PC-9 (cell line): ENCODE measurements at regions not wholly inside any gene's neighbourhood (a gene's known extent, or its start where the extent isn't known, plus 50 kb on each side); places are given as distances from the start of the nearest gene placed in this dataset.

Experiments used
- BruUV-seq: library from RNA; stranded (reverse); fragments of 400-500 nt; replicated peaks from 2 replicates; lab custom pipeline; 2021; lab: Mats Ljungman, UMichigan
- CTCF ChIA-PET: fragments of 300-600 bp; sonication (Branson Sonifier 250); formaldehyde crosslinking; loops from one replicate; lab custom pipeline; 2022; ENCODE audit warnings: antibody characterized with exemption; lab: Charles Lee
- POLR2A ChIA-PET: fragments of 300-600 bp; sonication (Branson Sonifier 250); formaldehyde crosslinking; loops from one replicate; lab custom pipeline; 2022; ENCODE audit warnings: antibody characterized with exemption; ENCODE audit not compliant: unreplicated experiment; lab: Charles Lee
- DNase-seq, 2 experiments: peaks; one replicate each; pipeline versions ENCODE4 v3.0.0 to v3.0.0-alpha.2; 2015 to 2022; ENCODE audit warnings: mixed read lengths in 1 of 2
- H2AFZ ChIP-seq: fragments of 200-600 bp; sonication (generic); 2 replicates; pipeline ENCODE4 v1.8.1; 2017; ENCODE audit warnings: antibody characterized with exemption
- H3F3A ChIP-seq: fragments of 200-600 bp; sonication (generic); 2 replicates; pipeline ENCODE4 v1.8.1; 2017; ENCODE audit warnings: antibody characterized with exemption, mild to moderate bottlenecking, low read depth; ENCODE audit not compliant: insufficient read depth
- H3K27ac ChIP-seq: fragments of 200-600 bp; sonication (generic); 2 replicates; pipeline ENCODE4 v1.6.1; 2016; ENCODE audit warnings: mixed run types
- H3K27me3 ChIP-seq: fragments of 200-600 bp; sonication (generic); 2 replicates; pipeline ENCODE4 v1.6.1; 2016; ENCODE audit warnings: low read depth, mixed run types; ENCODE audit not compliant: insufficient read depth
- H3K36me3 ChIP-seq: fragments of 200-600 bp; sonication (generic); 2 replicates; pipeline ENCODE4 v1.6.1; 2016; ENCODE audit warnings: low read depth, mixed run types
- H3K4me1 ChIP-seq: fragments of 200-600 bp; sonication (generic); replicated peaks from 2 replicates; pipeline ENCODE4 v1.6.1; 2016; ENCODE audit warnings: mixed run types; ENCODE audit not compliant: insufficient read depth
- H3K4me2 ChIP-seq: fragments of 200-600 bp; sonication (generic); 2 replicates; pipeline ENCODE4 v1.6.1; 2017; ENCODE audit warnings: mixed run types
- H3K4me3 ChIP-seq: fragments of 200-600 bp; sonication (generic); 2 replicates; pipeline ENCODE4 v1.6.1; 2016; ENCODE audit warnings: mixed run types
- H3K79me2 ChIP-seq: fragments of 200-600 bp; sonication (generic); 2 replicates; pipeline ENCODE4 v1.6.1; 2017; ENCODE audit warnings: low read depth, mixed run types
- H3K9me2 ChIP-seq: fragments of 200-600 bp; sonication (generic); 2 replicates; pipeline ENCODE4 v1.8.1; 2017; ENCODE audit warnings: mild to moderate bottlenecking; ENCODE audit not compliant: insufficient read depth
- H3K9me3 ChIP-seq: fragments of 200-600 bp; sonication (generic); 2 replicates; pipeline ENCODE4 v1.8.1; 2016; ENCODE audit warnings: low read depth; ENCODE audit not compliant: insufficient read depth
- H4K20me1 ChIP-seq: fragments of 200-600 bp; sonication (generic); 2 replicates; pipeline ENCODE4 v1.8.1; 2017; ENCODE audit not compliant: insufficient read depth
- CTCF ChIP-seq: fragments of 200-600 bp; sonication (generic); conservative IDR thresholded peaks from 2 replicates; pipeline ENCODE4 v1.6.1; 2017; ENCODE audit warnings: mixed run types, antibody characterized with exemption, mild to moderate bottlenecking, moderate library complexity
- EZH2 ChIP-seq: fragments of 200-600 bp; sonication (generic); IDR thresholded peaks from 2 replicates; pipeline ENCODE4 v1.8.0; 2017; ENCODE audit warnings: antibody characterized with exemption, low read depth
- intact Hi-C: fragments of 100-400 bp; cut with micrococcal nuclease; formaldehyde crosslinking; loops from one replicate; pipeline ENCODE4 v1.10.0; 2022; ENCODE audit not compliant: unreplicated experiment

DNA sequence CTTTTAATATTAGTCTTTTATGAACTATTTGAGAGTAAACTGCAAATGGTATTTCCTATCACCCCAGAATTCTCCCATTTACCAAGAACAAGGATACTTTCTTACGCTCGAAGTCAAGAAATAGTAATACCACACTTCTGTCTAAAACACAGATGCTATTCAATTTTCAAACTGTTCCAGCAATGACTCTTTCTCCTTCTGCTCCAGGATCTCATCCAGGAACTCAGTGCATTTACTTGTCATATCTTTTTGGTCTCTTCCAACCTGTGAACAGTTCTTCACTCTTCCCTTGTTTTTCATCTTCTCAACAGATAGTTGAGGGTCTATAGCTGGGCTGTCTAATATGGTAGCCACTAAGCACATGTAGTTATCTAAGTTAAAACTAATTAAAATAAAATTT lies 87.1 kb upstream of the GAP43 start:
- no peak for TF ChIP-seq EZH2
- TF ChIP-seq CTCF = no peak
- no peak overlapping the region for H3K4me2 ChIP-seq
- no peak overlapping the region for H3K4me3 ChIP-seq
- H3K9me3 ChIP-seq = no peaks in the 10 kb centered on the region
- CTCF ChIA-PET = no interaction called here
- H3K4me1 ChIP-seq = no peaks in the 10 kb centered on the region
- H4K20me1 ChIP-seq = no peaks in the 10 kb centered on the region
- H3K27ac ChIP-seq = no peak overlapping the region
- intact Hi-C loops = no loop called here
- H3K36me3 ChIP-seq = no peaks in the 10 kb centered on the region
- H2AFZ ChIP-seq = no peak overlapping the region
- BruUV-seq = no TSS peak
- H3K79me2 ChIP-seq = no peaks in the 10 kb centered on the region
- DNase-seq = no peak
- H3K9me2 ChIP-seq = no peaks in the 10 kb centered on the region
- H3K27me3 ChIP-seq = no peaks in the 10 kb centered on the region
- H3F3A ChIP-seq = no peaks in the 10 kb centered on the region
- POLR2A ChIA-PET = no interaction called here

DNA sequence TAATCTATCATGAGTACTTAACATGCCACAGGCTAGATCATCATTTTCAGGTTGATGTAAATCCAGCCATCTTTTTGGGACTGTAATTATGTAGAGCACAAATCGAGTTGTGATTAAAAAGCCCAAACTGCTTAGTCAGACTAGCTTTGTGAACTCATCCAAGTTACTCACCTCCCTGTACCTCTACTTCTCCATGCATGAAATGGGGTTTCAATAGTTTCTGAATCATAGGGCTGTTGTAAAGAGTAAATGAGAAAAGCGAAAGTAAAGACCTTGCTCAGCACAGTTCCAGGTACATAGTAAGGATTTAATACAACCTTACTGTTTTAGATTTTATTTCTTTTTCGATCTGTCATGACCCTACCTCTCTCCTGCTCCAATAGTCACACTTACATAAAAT lies 85.6 kb upstream of the GAP43 start:
- no TSS peak for BruUV-seq
- DNase-seq = no peak
- no peak overlapping the region for H3K4me3 ChIP-seq
- no peaks in the 10 kb centered on the region for H3K9me3 ChIP-seq
- POLR2A ChIA-PET = no interaction called here
- H3K36me3 ChIP-seq = no peaks in the 10 kb centered on the region
- no peaks in the 10 kb centered on the region for H4K20me1 ChIP-seq
- no peaks in the 10 kb centered on the region for H3K4me1 ChIP-seq
- H3K4me2 ChIP-seq = peak overlapping the region; percentile 20; the same call in 1 of the 2 replicates
- H3K27ac ChIP-seq = no peak overlapping the region
- H3K27me3 ChIP-seq = no peaks in the 10 kb centered on the region
- H3K9me2 ChIP-seq = no peaks in the 10 kb centered on the region
- TF ChIP-seq EZH2 = no peak
- no peak for TF ChIP-seq CTCF
- no peaks in the 10 kb centered on the region for H3F3A ChIP-seq
- CTCF ChIA-PET = no interaction called here
- intact Hi-C loops = no loop called here
- no peak overlapping the region for H2AFZ ChIP-seq
- no peaks in the 10 kb centered on the region for H3K79me2 ChIP-seq

DNA sequence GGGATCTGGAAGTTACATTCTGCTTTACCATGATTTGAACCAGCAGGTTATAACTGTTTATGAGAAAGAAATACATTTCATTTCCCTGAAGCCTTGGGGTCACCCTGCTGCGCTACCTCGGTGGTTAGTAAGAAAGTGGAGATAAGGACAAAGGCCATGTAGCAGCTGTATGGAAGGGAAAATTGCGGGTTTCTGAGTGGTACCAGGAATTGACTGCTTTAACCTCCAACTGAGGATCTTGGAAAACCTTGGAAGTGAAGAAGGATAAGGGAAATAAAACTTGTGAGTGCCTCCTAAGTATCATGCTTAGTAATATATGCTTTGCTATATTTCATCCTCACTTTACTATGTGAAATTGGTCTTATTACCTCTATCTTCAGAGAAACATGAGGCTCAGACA lies 76.1 kb upstream of the GAP43 start:
- no peak overlapping the region for H2AFZ ChIP-seq

More for the DNA sequence above, 76.1 kb upstream of the GAP43 start:
- H3K9me2 ChIP-seq = no peaks in the 10 kb centered on the region
- no peaks in the 10 kb centered on the region for H4K20me1 ChIP-seq
- POLR2A ChIA-PET = no interaction called here
- intact Hi-C loops = no loop called here
- H3K36me3 ChIP-seq = no peaks in the 10 kb centered on the region
- H3K9me3 ChIP-seq = no peaks in the 10 kb centered on the region
- H3F3A ChIP-seq = no peaks in the 10 kb centered on the region
- H3K27ac ChIP-seq = no peak overlapping the region
- no peaks in the 10 kb centered on the region for H3K4me1 ChIP-seq
- no peaks in the 10 kb centered on the region for H3K79me2 ChIP-seq
- TF ChIP-seq EZH2 (no peak), CTCF (no peak)
- no peak overlapping the region for H3K4me2 ChIP-seq
- no peak overlapping the region for H3K4me3 ChIP-seq
- BruUV-seq = no TSS peak
- CTCF ChIA-PET = no interaction called here
- no peaks in the 10 kb centered on the region for H3K27me3 ChIP-seq
- DNase-seq = no peak
